IMR-90 (cell line): ENCODE measurements at regions not wholly inside any gene's neighbourhood (a gene's known extent, or its start where the extent isn't known, plus 50 kb on each side); places are given as distances from the start of the nearest gene placed in this dataset.
"Not testable (repeated sequence)": the region's sequence is repeated elsewhere in the genome, so short reads cannot be mapped to it uniquely, and the experiment has no call there.

Experiments
- CEBPB ChIP-seq: IDR thresholded peaks from 2 replicates; pipeline ENCODE4 v1.6.1; 2012; ENCODE audit warnings: low read depth, low read length, improper control_type of control experiment
- CTCF ChIP-seq: conservative IDR thresholded peaks from 2 replicates; pipeline ENCODE4 v1.5.1; 2012; ENCODE audit warnings: mild to moderate bottlenecking, low read depth, low read length, improper control_type of control experiment
- FOS ChIP-seq: fragments of 150-350 bp; IDR thresholded peaks from 2 replicates; pipeline ENCODE4 v1.6.1; 2016; ENCODE audit warnings: low read depth, low read length
- POLR2A ChIP-seq: IDR thresholded peaks from 2 replicates; pipeline ENCODE4 v1.6.1; 2012; ENCODE audit warnings: mild to moderate bottlenecking, low read depth, low read length
- RAD21 ChIP-seq: IDR thresholded peaks from 2 replicates; pipeline ENCODE4 v1.6.1; 2012; ENCODE audit warnings: low read length, improper control_type of control experiment

DNA sequence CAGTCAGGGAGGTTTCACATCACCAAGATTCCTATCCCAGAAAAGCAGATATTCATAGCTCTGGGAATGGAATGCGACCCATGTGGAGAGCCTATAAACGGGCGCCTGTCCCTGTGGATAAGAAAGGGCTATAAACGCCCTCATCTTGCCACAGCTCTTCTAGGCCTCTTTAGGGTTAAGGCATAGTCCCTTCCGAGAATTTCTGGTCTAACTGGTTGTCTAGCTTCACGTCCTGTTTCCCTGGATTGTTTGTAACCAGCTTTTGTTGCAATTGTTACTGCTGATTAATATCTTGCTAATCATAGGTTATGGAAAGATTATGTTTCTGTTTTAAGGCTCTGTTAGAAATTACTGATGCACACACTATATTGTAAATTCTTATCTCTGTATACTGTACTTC is 537.6 kb upstream of the RAG2 start:
- not testable (repeated sequence) for TF ChIP-seq CTCF, RAD21, POLR2A, FOS, CEBPB
